ENCODE measurements at regions not wholly inside any gene's neighbourhood (a gene's known extent, or its start where the extent isn't known, plus 50 kb on each side); places are given as distances from the start of the nearest gene placed in this dataset.

GRCh38 chr12:9344541-9344940 lies 136.3 kb upstream of the PZP start:
- TF ChIP-seq CTCF (IDR thresholded peaks at IDR 0.05) (no peak), POLR2A (IDR thresholded peaks at IDR 0.05) (no peak)
